H9 (cell line): ENCODE measurements at regions not wholly inside any gene's neighbourhood (a gene's known extent, or its start where the extent isn't known, plus 50 kb on each side); places are given as distances from the start of the nearest gene placed in this dataset.

Source experiments
- DNase-seq: peaks from one replicate; pipeline ENCODE4 v3.0.0-alpha.2; 2017
- H2AFZ ChIP-seq: one replicate; pipeline ENCODE4 v1.6.1; 2013; ENCODE audit warnings: mild to moderate bottlenecking, low read length, control low read depth, moderate library complexity
- H2AK5ac ChIP-seq: 2 replicates; pipeline ENCODE4 v1.6.1; 2013; ENCODE audit warnings: low read length, control low read depth, mixed read lengths; ENCODE audit not compliant: insufficient read length
- H2BK120ac ChIP-seq: one replicate; pipeline ENCODE4 v1.6.1; 2013; ENCODE audit warnings: low read depth, mild to moderate bottlenecking, low read length, control low read depth, inconsistent platforms; ENCODE audit not compliant: poor library complexity, severe bottlenecking
- H2BK12ac ChIP-seq: 2 replicates; pipeline ENCODE4 v1.6.1; 2013; ENCODE audit warnings: low read length, control low read depth, mixed read lengths, low read depth; ENCODE audit not compliant: insufficient read length
- H2BK15ac ChIP-seq: 2 replicates; pipeline ENCODE4 v1.6.1; 2013; ENCODE audit warnings: low read depth, low read length, control low read depth
- H2BK20ac ChIP-seq: one replicate; pipeline ENCODE4 v1.6.1; 2013; ENCODE audit warnings: low read depth, mild to moderate bottlenecking, low read length, control low read depth, inconsistent platforms; ENCODE audit not compliant: poor library complexity, severe bottlenecking
- H2BK5ac ChIP-seq: 2 replicates; pipeline ENCODE4 v1.6.1; 2013; ENCODE audit warnings: low read length, control low read depth, mixed read lengths; ENCODE audit not compliant: insufficient read length
- H3K14ac ChIP-seq: 2 replicates; pipeline ENCODE4 v1.6.1; 2013; ENCODE audit warnings: low read length, control low read depth; ENCODE audit not compliant: insufficient read depth
- H3K18ac ChIP-seq: 2 replicates; pipeline ENCODE4 v1.6.1; 2013; ENCODE audit warnings: low read depth, mild to moderate bottlenecking, mixed read lengths, low read length, control low read depth; ENCODE audit not compliant: insufficient read length
- H3K23ac ChIP-seq: 2 replicates; pipeline ENCODE4 v1.6.1; 2013; ENCODE audit warnings: low read length, control low read depth, mixed read lengths, low read depth; ENCODE audit not compliant: insufficient read length
- H3K23me2 ChIP-seq: 2 replicates; pipeline ENCODE4 v1.6.1; 2013; ENCODE audit warnings: low read depth, mild to moderate bottlenecking, mixed read lengths, low read length, control low read depth; ENCODE audit not compliant: insufficient read length, poor library complexity, severe bottlenecking
- H3K27ac ChIP-seq: 2 replicates; pipeline ENCODE4 v1.5.1; 2013; ENCODE audit warnings: low read length, control low read depth, mixed read lengths, low read depth; ENCODE audit not compliant: insufficient read length
- H3K27me3 ChIP-seq: 2 replicates; pipeline ENCODE4 v1.6.1; 2013; ENCODE audit warnings: low read length, control low read depth, inconsistent platforms; ENCODE audit not compliant: insufficient read depth
- H3K4ac ChIP-seq: 2 replicates; pipeline ENCODE4 v1.6.1; 2013; ENCODE audit warnings: low read depth, mild to moderate bottlenecking, control low read depth, inconsistent platforms, low read length, moderate library complexity
- H3K4me1 ChIP-seq: 2 replicates; pipeline ENCODE4 v1.6.1; 2013; ENCODE audit warnings: low read length, control low read depth, inconsistent platforms; ENCODE audit not compliant: insufficient read depth
- H3K4me2 ChIP-seq: 2 replicates; pipeline ENCODE4 v1.6.1; 2013; ENCODE audit warnings: low read length, control low read depth, mixed read lengths; ENCODE audit not compliant: insufficient read length, insufficient read depth
- H3K56ac ChIP-seq: 2 replicates; pipeline ENCODE4 v1.6.1; 2013; ENCODE audit warnings: low read depth, mild to moderate bottlenecking, mixed read lengths, low read length, control low read depth; ENCODE audit not compliant: insufficient read length
- H3K79me1 ChIP-seq: 2 replicates; pipeline ENCODE4 v1.6.1; 2013; ENCODE audit warnings: low read depth, mild to moderate bottlenecking, moderate library complexity, low read length, control low read depth, inconsistent platforms; ENCODE audit not compliant: insufficient read depth, poor library complexity, severe bottlenecking
- H3K79me2 ChIP-seq: 2 replicates; pipeline ENCODE4 v1.6.1; 2013; ENCODE audit warnings: low read length, control low read depth, inconsistent platforms; ENCODE audit not compliant: insufficient read depth
- H3K9ac ChIP-seq: 2 replicates; pipeline ENCODE4 v1.6.1; 2013; ENCODE audit warnings: low read length, control low read depth, mixed read lengths; ENCODE audit not compliant: insufficient read length; ENCODE audit errors: extremely low read depth
- H3K9me3 ChIP-seq: one replicate; pipeline ENCODE4 v1.6.1; 2013; ENCODE audit warnings: low read depth, low read length, inconsistent platforms; ENCODE audit not compliant: control insufficient read depth
- H3T11ph ChIP-seq: one replicate; pipeline ENCODE4 v1.6.1; 2013; ENCODE audit warnings: mild to moderate bottlenecking, low read length, control low read depth, inconsistent platforms
- H4K20me1 ChIP-seq: one replicate; pipeline ENCODE4 v1.6.1; 2013; ENCODE audit not compliant: control insufficient read depth, insufficient read length, insufficient read depth
- H4K5ac ChIP-seq: 2 replicates; pipeline ENCODE4 v1.6.1; 2013; ENCODE audit warnings: low read depth, mild to moderate bottlenecking, mixed read lengths, low read length, control low read depth; ENCODE audit not compliant: insufficient read length
- H4K8ac ChIP-seq: replicated peaks from 2 replicates; pipeline ENCODE4 v1.6.1; 2013; ENCODE audit warnings: low read length, control low read depth, mixed read lengths, low read depth; ENCODE audit not compliant: insufficient read length
- H4K91ac ChIP-seq: 2 replicates; pipeline ENCODE4 v1.6.1; 2013; ENCODE audit warnings: low read depth, mild to moderate bottlenecking, moderate library complexity, mixed read lengths, low read length, control low read depth; ENCODE audit not compliant: insufficient read length
- H3K27ac Mint-ChIP-seq, 3 experiments: 2 replicates in 2 of 3; 3 replicates in 1 of 3; pipeline ENCODE4 v1.8.0; 2020 to 2021; ENCODE audit warnings: mixed read lengths in 3 of 3, mild to moderate bottlenecking in 1 of 3, moderate library complexity in 1 of 3
- H3K27me3 Mint-ChIP-seq: 2 replicates; pipeline ENCODE4 v1.8.0; 2021; ENCODE audit warnings: low read depth, mild to moderate bottlenecking, moderate library complexity, mixed read lengths
- H3K36me3 Mint-ChIP-seq, 3 experiments: 2 replicates in 2 of 3; 3 replicates in 1 of 3; pipeline ENCODE4 v1.8.0; 2020 to 2021; ENCODE audit warnings: low read depth in 3 of 3, mixed read lengths in 3 of 3; ENCODE audit not compliant: insufficient read depth in 1 of 3
- H3K4me1 Mint-ChIP-seq, 2 experiments: 2 replicates each; pipeline ENCODE4 v1.8.0; 2020; ENCODE audit warnings: mixed read lengths in 2 of 2
- H3K4me3 Mint-ChIP-seq, 2 experiments: 2 replicates in 1 of 2; 3 replicates in 1 of 2; pipeline ENCODE4 v1.8.0; 2020 to 2021; ENCODE audit warnings: mild to moderate bottlenecking in 2 of 2, mixed read lengths in 2 of 2, moderate library complexity in 1 of 2
- H3K9me3 Mint-ChIP-seq, 2 experiments: 2 replicates in 1 of 2; 3 replicates in 1 of 2; pipeline ENCODE4 v1.8.0; 2020; ENCODE audit warnings: mild to moderate bottlenecking in 2 of 2, mixed read lengths in 2 of 2, moderate library complexity in 1 of 2
- CTCF ChIP-seq: fragments of 200-600 bp; sonication (generic); conservative IDR thresholded peaks from 3 replicates; pipeline ENCODE4 v1.8.0; 2021; ENCODE audit warnings: antibody characterized with exemption, mild to moderate bottlenecking
- WGBS: extraction: QIAGEN DNeasy Blood & Tissue Kit; methylation state at CpG from one replicate; pipeline ENCODE4 v1.1.7; 2013; ENCODE audit warnings: missing lambda C conversion rate, low lambda C conversion rate, mixed read lengths; ENCODE audit not compliant: insufficient read length; ENCODE audit errors: extremely low coverage; 5-methylcytosine and 5-hydroxymethylcytosine counted together

- Histone ChIP-seq H2AK5ac (no peak overlapping the region), H2BK20ac (no peak overlapping the region), H3K79me2 (no peaks in the 10 kb centered on the region), H3K23me2 (no peaks in the 10 kb centered on the region), H4K8ac (no peak overlapping the region), H3K14ac (no peak overlapping the region), H2BK15ac (no peak overlapping the region), H3K18ac (no peak overlapping the region), H4K5ac (no peak overlapping the region), H3K4me1 (no peaks in the 10 kb centered on the region; the same call in 1 of the 2 replicates), H3K79me1 (no peaks in the 10 kb centered on the region), H3K27ac (no peak overlapping the region), H3K56ac (no peak overlapping the region), H2BK5ac (no peak overlapping the region), H3K4me2 (no peak overlapping the region), H2BK12ac (no peak overlapping the region), H3K9me3 (no peaks in the 10 kb centered on the region), H3K4ac (no peak overlapping the region), H3T11ph (no peak overlapping the region), H3K9ac (no peak overlapping the region), H4K20me1 (no peaks in the 10 kb centered on the region), H4K91ac (no peak overlapping the region), H2BK120ac (no peak overlapping the region), H2AFZ (no peak overlapping the region), H3K23ac (no peak overlapping the region), H3K27me3 (no peaks in the 10 kb centered on the region)
- TF ChIP-seq CTCF = no peak
- no CpG with 5 or more reads among the region's 5 CpGs for WGBS
- Mint-ChIP-seq H3K27me3 (no peaks in the 10 kb centered on the region), H3K4me3 (no peak overlapping the region), H3K4me1 (peaks cover 22 to 24% of the 10 kb centered on the region in 2 experiments), H3K36me3 (no peaks in the 10 kb centered on the region), H3K9me3 (no peaks in the 10 kb centered on the region), H3K27ac (no peak overlapping the region)
- DNase-seq = no peak
Observed at GRCh38 chr9:12631866-12632265, 61.3 kb upstream of the TYRP1 start.
